OCI-LY7 (cell line): ENCODE measurements at regions not wholly inside any gene's neighbourhood (a gene's known extent, or its start where the extent isn't known, plus 50 kb on each side); places are given as distances from the start of the nearest gene placed in this dataset.
"Not testable (repeated sequence)": the region's sequence is repeated elsewhere in the genome, so short reads cannot be mapped to it uniquely, and the experiment has no call there.

Experiments used
- BruUV-seq: library from RNA; stranded (reverse); fragments of 400-500 nt; replicated peaks from 2 replicates; lab custom pipeline; 2021; lab: Mats Ljungman, UMichigan
- CTCF ChIA-PET: fragments of 300-600 bp; sonication (Branson Sonifier 250); formaldehyde crosslinking; loops from one replicate; lab custom pipeline; 2022; ENCODE audit warnings: antibody characterized with exemption; ENCODE audit not compliant: unreplicated experiment; lab: Charles Lee
- POLR2A ChIA-PET: fragments of 300-600 bp; sonication (Branson Sonifier 250); formaldehyde crosslinking; loops from one replicate; lab custom pipeline; 2022; ENCODE audit warnings: antibody characterized with exemption; lab: Charles Lee
- DNase-seq: peaks from one replicate; pipeline ENCODE4 v3.0.0-alpha.2; 2015; ENCODE audit warnings: low spot score
- H2AFZ ChIP-seq: fragments of 200-600 bp; sonication (generic), shearing (Covaris generic); 2 replicates; pipeline ENCODE4 v1.6.1; 2014; ENCODE audit warnings: mild to moderate bottlenecking, antibody characterized with exemption, low read length, moderate library complexity
- H3K27ac ChIP-seq: fragments of 200-600 bp; sonication (generic); 2 replicates; pipeline ENCODE4 v1.5.1; 2014; ENCODE audit warnings: mixed run types, low read depth, mild to moderate bottlenecking, moderate library complexity, low read length, inconsistent platforms; ENCODE audit not compliant: poor library complexity, severe bottlenecking
- H3K36me3 ChIP-seq: fragments of 200-600 bp; sonication (generic); 2 replicates; pipeline ENCODE4 v1.6.1; 2014; ENCODE audit warnings: mild to moderate bottlenecking, antibody characterized with exemption, low read length, moderate library complexity, mixed read lengths; ENCODE audit not compliant: insufficient read depth
- H3K4me1 ChIP-seq: fragments of 200-600 bp; sonication (generic); 2 replicates; pipeline ENCODE4 v1.5.1; 2014; ENCODE audit warnings: mild to moderate bottlenecking, low read length; ENCODE audit not compliant: insufficient read depth, poor library complexity, severe bottlenecking
- H3K4me2 ChIP-seq: fragments of 200-600 bp; sonication (generic); 2 replicates; pipeline ENCODE4 v1.6.1; 2014; ENCODE audit warnings: mild to moderate bottlenecking, low read length
- H3K4me3 ChIP-seq: fragments of 200-600 bp; sonication (generic); 2 replicates; pipeline ENCODE4 v1.5.1; 2014; ENCODE audit warnings: mild to moderate bottlenecking, low read depth, low read length; ENCODE audit not compliant: poor library complexity, severe bottlenecking
- H3K79me2 ChIP-seq: fragments of 200-600 bp; sonication (generic); 2 replicates; pipeline ENCODE4 v1.6.1; 2016; ENCODE audit warnings: low read depth, mild to moderate bottlenecking, low read length, moderate library complexity, mixed read lengths; ENCODE audit not compliant: insufficient read depth
- H3K9me2 ChIP-seq: fragments of 200-600 bp; sonication (generic); 2 replicates; pipeline ENCODE4 v1.6.1; 2016; ENCODE audit warnings: mild to moderate bottlenecking, low read length, mixed read lengths; ENCODE audit not compliant: insufficient read depth
- H3K9me3 ChIP-seq: fragments of 200-600 bp; sonication (generic); 2 replicates; pipeline ENCODE4 v1.6.1; 2014; ENCODE audit warnings: mild to moderate bottlenecking, mixed run types, low read length, mixed read lengths
- H4K20me1 ChIP-seq: fragments of 200-600 bp; sonication (generic); 2 replicates; pipeline ENCODE4 v1.6.1; 2014; ENCODE audit warnings: mild to moderate bottlenecking, antibody characterized with exemption, low read length, moderate library complexity, mixed read lengths; ENCODE audit not compliant: insufficient read depth
- CTCF ChIP-seq: fragments of 200-600 bp; sonication (generic); conservative IDR thresholded peaks from 2 replicates; pipeline ENCODE4 v1.5.1; 2014; ENCODE audit warnings: mild to moderate bottlenecking, antibody characterized with exemption, low read length, moderate library complexity, mixed read lengths
- EZH2phosphoT487 ChIP-seq: fragments of 200-600 bp; sonication (generic); IDR thresholded peaks from 2 replicates; pipeline ENCODE4 v1.6.1; 2018; ENCODE audit warnings: low read depth, borderline replicate concordance, mild to moderate bottlenecking, mixed run types, antibody characterized with exemption, low read length, moderate library complexity, mixed read lengths
- intact Hi-C: fragments of 100-400 bp; cut with micrococcal nuclease; formaldehyde crosslinking; loops from one replicate; pipeline ENCODE4 v1.10.0; 2022; ENCODE audit not compliant: unreplicated experiment

- CTCF ChIA-PET = no interaction called here
- BruUV-seq = no TSS peak
- TF ChIP-seq CTCF (no peak), EZH2phosphoT487 (no peak)
- intact Hi-C loops = no loop called here
- DNase-seq = no peak
- H3K36me3 ChIP-seq = no peaks in the 10 kb centered on the region
- H3K79me2 ChIP-seq = no peaks in the 10 kb centered on the region
- H3K9me3 ChIP-seq = no peaks in the 10 kb centered on the region
- no peaks in the 10 kb centered on the region for H3K4me1 ChIP-seq
- no peaks in the 10 kb centered on the region for H4K20me1 ChIP-seq
- H2AFZ ChIP-seq = no peak overlapping the region
- H3K4me3 ChIP-seq = no peak overlapping the region
- H3K4me2 ChIP-seq = no peak overlapping the region
- POLR2A ChIA-PET = no interaction called here
- H3K27ac ChIP-seq = no peak overlapping the region
- no peaks in the 10 kb centered on the region for H3K9me2 ChIP-seq
Measured at GRCh38 chr11:122195790-122196189, 79.8 kb upstream of the BLID start.

- H3K4me2 ChIP-seq, intact Hi-C loops, H3K79me2 ChIP-seq: not testable (repeated sequence)
Measured at GRCh38 chr11:122193881-122194480, 78.0 kb upstream of the BLID start.

GRCh38 chr11:122193457-122193856 lies 77.4 kb upstream of the BLID start:
- H3K4me3 ChIP-seq = no peak overlapping the region
- DNase-seq = no peak
- H4K20me1 ChIP-seq = no peaks in the 10 kb centered on the region
- H2AFZ ChIP-seq = no peak overlapping the region
- H3K36me3 ChIP-seq = no peaks in the 10 kb centered on the region
- H3K79me2 ChIP-seq = no peaks in the 10 kb centered on the region
- ChIA-PET CTCF (no interaction called here), POLR2A (interaction anchor here (0.6 kb wide), 1 partner anchor 108 kb away, joined by 3 read pairs; no protein-coding TSS in a partner anchor)
- H3K4me1 ChIP-seq = no peaks in the 10 kb centered on the region
- intact Hi-C loops = no loop called here
- no peaks in the 10 kb centered on the region for H3K9me2 ChIP-seq
- no TSS peak for BruUV-seq
- H3K4me2 ChIP-seq = no peak overlapping the region
- TF ChIP-seq CTCF (no peak), EZH2phosphoT487 (no peak)
- no peaks in the 10 kb centered on the region for H3K9me3 ChIP-seq
- H3K27ac ChIP-seq = no peak overlapping the region

More at GRCh38 chr11:122193881-122194480, 78.0 kb upstream of the BLID start:
- H2AFZ ChIP-seq, DNase-seq, H3K9me2 ChIP-seq, H3K36me3 ChIP-seq, H3K4me3 ChIP-seq, H4K20me1 ChIP-seq, H3K4me1 ChIP-seq, BruUV-seq, H3K9me3 ChIP-seq, CTCF ChIA-PET, H3K27ac ChIP-seq: not testable (repeated sequence)
- POLR2A ChIA-PET = interaction anchor here (0.6 kb wide), 1 partner anchor 109 kb away, joined by 3 read pairs; no protein-coding TSS in a partner anchor
